ENCODE measurements at regions not wholly inside any gene's neighbourhood (a gene's known extent, or its start where the extent isn't known, plus 50 kb on each side); places are given as distances from the start of the nearest gene placed in this dataset.

DNA sequence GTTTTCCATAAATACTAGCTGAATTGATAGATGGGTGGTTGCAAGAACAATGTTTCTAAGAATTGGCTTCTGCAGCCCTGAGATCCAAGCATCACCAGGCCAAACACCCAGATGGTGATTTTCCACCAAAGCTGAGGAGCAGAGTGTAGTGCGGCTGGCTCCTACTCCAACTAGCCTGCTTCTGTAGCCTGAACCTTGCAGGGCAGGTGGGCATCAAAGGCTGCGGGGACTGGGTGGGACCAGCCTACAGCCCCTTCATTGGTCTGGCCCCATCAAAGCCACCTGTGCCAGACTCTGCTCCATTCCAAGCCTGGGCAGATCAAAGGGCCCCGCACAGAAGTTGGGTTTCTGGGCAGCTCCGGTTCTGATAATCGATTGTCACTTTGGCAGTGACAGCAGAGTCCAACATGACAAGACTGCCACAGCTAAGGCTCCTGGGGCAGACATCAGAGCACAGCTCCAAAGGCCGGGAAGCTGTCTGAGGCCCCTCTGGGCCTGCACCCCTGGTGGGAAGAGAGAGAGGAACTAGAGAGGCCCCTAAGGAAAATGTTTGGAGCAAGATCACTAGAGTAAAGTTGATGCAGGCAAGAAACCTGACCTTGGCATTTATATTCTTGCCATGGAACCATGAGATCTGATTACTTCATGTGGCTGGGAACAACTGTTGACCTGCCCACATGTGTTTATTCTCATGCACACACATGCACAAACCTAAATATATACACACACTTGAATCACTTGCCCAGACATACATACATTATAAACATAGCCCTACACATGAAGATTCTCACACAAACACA lies 582.9 kb downstream of the INSC start:
- H3K4me3 Mint-ChIP-seq, result no peak overlapping the region

DNA sequence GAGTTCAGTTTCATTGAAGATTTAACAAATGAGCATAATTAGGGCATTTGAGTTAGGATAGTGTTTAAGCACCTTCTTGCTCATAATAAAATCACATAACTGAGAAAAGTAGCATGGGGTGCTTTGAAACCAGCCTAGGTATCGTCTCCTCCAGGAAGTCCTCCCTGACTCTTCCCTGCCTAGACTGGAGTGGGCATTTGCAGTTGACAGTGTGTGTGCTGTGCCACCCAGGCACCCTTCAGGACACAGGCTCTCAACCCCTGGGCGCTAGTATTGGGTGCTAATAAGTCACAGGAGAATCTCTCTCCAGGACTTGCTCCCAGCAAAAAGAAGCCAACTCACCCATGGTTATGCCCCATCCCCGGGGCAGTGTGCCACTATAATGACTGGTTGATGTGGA lies 584.1 kb downstream of the INSC start:
- H2AFZ ChIP-seq (ENCODE audit: insufficient read depth, low read depth, low read length, poor library complexity, severe bottlenecking), result no peak overlapping the region
- H3K79me2 ChIP-seq (ENCODE audit: insufficient read depth, low read length), result no peaks in the 10 kb centered on the region
- no peak overlapping the region for H3K4me3 ChIP-seq (replicated peaks in 1 of 3; ENCODE audit: low read depth in 2 of 3, low read length in 3 of 3)
- H3K4me1 ChIP-seq (ENCODE audit: control insufficient read depth in 1 of 2, insufficient read depth in 2 of 2, low read length in 2 of 2), result no peaks in the 10 kb centered on the region
- H3K27me3 ChIP-seq (ENCODE audit: control insufficient read depth in 2 of 2, insufficient read depth in 2 of 2, low read length in 2 of 2), result no peaks in the 10 kb centered on the region
- Mint-ChIP-seq H3K27me3 (ENCODE audit: low read depth in 3 of 3) (peaks cover 0 to 3% (median 0%) of the 10 kb centered on the region in 3 donors), H3K36me3 (no peaks in the 10 kb centered on the region), H3K9me3 (peaks cover 0 to 7% (median 4%) of the 10 kb centered on the region in 7 donors), H3K27ac (no peak overlapping the region), H3K4me3 (no peak overlapping the region), H3K4me1 (no peaks in the 10 kb centered on the region)
- H4K20me1 ChIP-seq (ENCODE audit: insufficient read depth, low read length), result no peaks in the 10 kb centered on the region
- H3K27ac ChIP-seq (ENCODE audit: low read depth in 1 of 2, low read length in 2 of 2), result no peak overlapping the region
- H3K36me3 ChIP-seq (replicated peaks in 1 of 2; ENCODE audit: control insufficient read depth in 1 of 2, insufficient read depth in 2 of 2, low read length in 2 of 2), result no peaks in the 10 kb centered on the region
- TF ChIP-seq, protein P1, sequence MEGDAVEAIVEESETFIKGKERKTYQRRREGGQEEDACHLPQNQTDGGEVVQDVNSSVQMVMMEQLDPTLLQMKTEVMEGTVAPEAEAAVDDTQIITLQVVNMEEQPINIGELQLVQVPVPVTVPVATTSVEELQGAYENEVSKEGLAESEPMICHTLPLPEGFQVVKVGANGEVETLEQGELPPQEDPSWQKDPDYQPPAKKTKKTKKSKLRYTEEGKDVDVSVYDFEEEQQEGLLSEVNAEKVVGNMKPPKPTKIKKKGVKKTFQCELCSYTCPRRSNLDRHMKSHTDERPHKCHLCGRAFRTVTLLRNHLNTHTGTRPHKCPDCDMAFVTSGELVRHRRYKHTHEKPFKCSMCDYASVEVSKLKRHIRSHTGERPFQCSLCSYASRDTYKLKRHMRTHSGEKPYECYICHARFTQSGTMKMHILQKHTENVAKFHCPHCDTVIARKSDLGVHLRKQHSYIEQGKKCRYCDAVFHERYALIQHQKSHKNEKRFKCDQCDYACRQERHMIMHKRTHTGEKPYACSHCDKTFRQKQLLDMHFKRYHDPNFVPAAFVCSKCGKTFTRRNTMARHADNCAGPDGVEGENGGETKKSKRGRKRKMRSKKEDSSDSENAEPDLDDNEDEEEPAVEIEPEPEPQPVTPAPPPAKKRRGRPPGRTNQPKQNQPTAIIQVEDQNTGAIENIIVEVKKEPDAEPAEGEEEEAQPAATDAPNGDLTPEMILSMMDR (IDR thresholded peaks at IDR 0.05), result no peak
- H3K4me2 ChIP-seq (replicated peaks; ENCODE audit: extremely low read depth, low read length, poor library complexity, severe bottlenecking), result no peak overlapping the region
- no peak overlapping the region for H3K9ac ChIP-seq (ENCODE audit: insufficient read depth, low read length, poor library complexity, severe bottlenecking)
- no peak for DNase-seq
- peaks cover 0 to 4% of the 10 kb centered on the region in 2 donors for H3K9me3 ChIP-seq (replicated peaks in 1 of 2; ENCODE audit: control insufficient read depth in 1 of 2, insufficient read depth in 1 of 2, low read length in 2 of 2)
- WGBS (ENCODE audit: insufficient coverage), result 100% methylated on average over 1 of the region's 3 CpGs
- intact Hi-C loops (cut with micrococcal nuclease), result no loop called here

More for the DNA sequence above, 582.9 kb downstream of the INSC start:
- Histone ChIP-seq H3K9ac (ENCODE audit: insufficient read depth, low read length, poor library complexity, severe bottlenecking) (no peak overlapping the region), H2AFZ (ENCODE audit: insufficient read depth, low read depth, low read length, poor library complexity, severe bottlenecking) (no peak overlapping the region), H4K20me1 (ENCODE audit: insufficient read depth, low read length) (no peaks in the 10 kb centered on the region), H3K9me3 (replicated peaks in 1 of 2; ENCODE audit: control insufficient read depth in 1 of 2, insufficient read depth in 1 of 2, low read length in 2 of 2) (peaks cover 0 to 1% of the 10 kb centered on the region in 2 donors), H3K27me3 (ENCODE audit: control insufficient read depth in 2 of 2, insufficient read depth in 2 of 2, low read length in 2 of 2) (no peaks in the 10 kb centered on the region), H3K4me1 (ENCODE audit: control insufficient read depth in 1 of 2, insufficient read depth in 2 of 2, low read length in 2 of 2) (no peaks in the 10 kb centered on the region), H3K4me3 (replicated peaks in 1 of 3; ENCODE audit: low read depth in 2 of 3, low read length in 3 of 3) (no peak overlapping the region), H3K79me2 (ENCODE audit: insufficient read depth, low read length) (no peaks in the 10 kb centered on the region), H3K27ac (ENCODE audit: low read depth in 1 of 2, low read length in 2 of 2) (no peak overlapping the region), H3K36me3 (replicated peaks in 1 of 2; ENCODE audit: control insufficient read depth in 1 of 2, insufficient read depth in 2 of 2, low read length in 2 of 2) (no peaks in the 10 kb centered on the region), H3K4me2 (replicated peaks; ENCODE audit: extremely low read depth, low read length, poor library complexity, severe bottlenecking) (no peak overlapping the region)
- intact Hi-C loops (cut with micrococcal nuclease), result no loop called here
- no peak overlapping the region for H3K27ac Mint-ChIP-seq
- WGBS (ENCODE audit: insufficient coverage), result 87% methylated on average over 6 of the region's 6 CpGs
- H3K36me3 Mint-ChIP-seq, result no peaks in the 10 kb centered on the region
- DNase-seq, result no peak
- H3K9me3 Mint-ChIP-seq, result peaks cover 0 to 12% (median 3%) of the 10 kb centered on the region in 7 donors
- H3K27me3 Mint-ChIP-seq (ENCODE audit: low read depth in 3 of 3), result peaks cover 0 to 3% (median 0%) of the 10 kb centered on the region in 3 donors
- no peaks in the 10 kb centered on the region for H3K4me1 Mint-ChIP-seq
- TF ChIP-seq, protein P1 (IDR thresholded peaks at IDR 0.05), result no peak
